ENCODE measurements at regions not wholly inside any gene's neighbourhood (a gene's known extent, or its start where the extent isn't known, plus 50 kb on each side); places are given as distances from the start of the nearest gene placed in this dataset.

DNA sequence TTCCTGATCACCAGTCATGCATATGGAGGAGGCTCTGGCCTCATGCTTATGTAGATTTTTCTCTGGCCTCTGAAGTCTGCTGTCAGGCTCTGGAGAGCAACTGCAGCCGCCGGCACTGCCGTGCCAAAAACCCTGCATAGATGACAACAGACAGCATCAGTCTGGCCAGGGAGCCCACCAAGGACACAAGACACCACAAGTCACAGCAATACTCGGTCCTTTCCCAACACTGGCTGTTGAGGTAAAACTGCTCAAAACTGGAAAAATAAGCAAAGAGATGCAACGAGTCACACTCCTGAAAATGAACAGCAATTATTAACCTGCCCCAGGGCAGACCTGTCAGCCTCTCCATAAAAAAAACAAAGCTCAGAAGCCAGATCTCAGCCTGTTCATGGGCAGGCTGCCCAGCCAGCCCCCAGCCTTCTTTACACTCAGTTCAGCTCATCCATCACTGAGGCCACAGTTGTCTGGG is 186.0 kb upstream of the RAB6C start:
- Histone ChIP-seq H3K9me2 (replicated peaks; ENCODE audit: insufficient read depth) (no peaks in the 10 kb centered on the region), H3K79me2 (no peaks in the 10 kb centered on the region), H3K4me1 (ENCODE audit: insufficient read depth) (no peaks in the 10 kb centered on the region), H3K4me3 (no peak overlapping the region), H3K27me3 (no peaks in the 10 kb centered on the region), H3K27ac (no peak overlapping the region), H3K36me3 (replicated peaks; ENCODE audit: insufficient read depth, low read depth) (no peaks in the 10 kb centered on the region), H4K20me1 (ENCODE audit: insufficient read depth, poor library complexity, severe bottlenecking) (no peaks in the 10 kb centered on the region), H3K4me2 (no peak overlapping the region), H3K9me3 (ENCODE audit: low read depth) (no peaks in the 10 kb centered on the region), H2AFZ (no peak overlapping the region)
- WGBS (ENCODE audit: low lambda C conversion rate, missing lambda C conversion rate) = 46% methylated on average over 5 of the region's 5 CpGs
- no peak for TF ChIP-seq EZH2 (IDR thresholded peaks at IDR 0.05; ENCODE audit: borderline replicate concordance)
- no peak for TF ChIP-seq EZH2phosphoT487 (IDR thresholded peaks at IDR 0.05; ENCODE audit: low read depth, severe bottlenecking, unreplicated experiment)
- TF ChIP-seq, protein P1, sequence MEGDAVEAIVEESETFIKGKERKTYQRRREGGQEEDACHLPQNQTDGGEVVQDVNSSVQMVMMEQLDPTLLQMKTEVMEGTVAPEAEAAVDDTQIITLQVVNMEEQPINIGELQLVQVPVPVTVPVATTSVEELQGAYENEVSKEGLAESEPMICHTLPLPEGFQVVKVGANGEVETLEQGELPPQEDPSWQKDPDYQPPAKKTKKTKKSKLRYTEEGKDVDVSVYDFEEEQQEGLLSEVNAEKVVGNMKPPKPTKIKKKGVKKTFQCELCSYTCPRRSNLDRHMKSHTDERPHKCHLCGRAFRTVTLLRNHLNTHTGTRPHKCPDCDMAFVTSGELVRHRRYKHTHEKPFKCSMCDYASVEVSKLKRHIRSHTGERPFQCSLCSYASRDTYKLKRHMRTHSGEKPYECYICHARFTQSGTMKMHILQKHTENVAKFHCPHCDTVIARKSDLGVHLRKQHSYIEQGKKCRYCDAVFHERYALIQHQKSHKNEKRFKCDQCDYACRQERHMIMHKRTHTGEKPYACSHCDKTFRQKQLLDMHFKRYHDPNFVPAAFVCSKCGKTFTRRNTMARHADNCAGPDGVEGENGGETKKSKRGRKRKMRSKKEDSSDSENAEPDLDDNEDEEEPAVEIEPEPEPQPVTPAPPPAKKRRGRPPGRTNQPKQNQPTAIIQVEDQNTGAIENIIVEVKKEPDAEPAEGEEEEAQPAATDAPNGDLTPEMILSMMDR (IDR thresholded peaks at IDR 0.05; ENCODE audit: poor library complexity) = no peak
- no peak for DNase-seq (ENCODE audit: low spot score)

DNA sequence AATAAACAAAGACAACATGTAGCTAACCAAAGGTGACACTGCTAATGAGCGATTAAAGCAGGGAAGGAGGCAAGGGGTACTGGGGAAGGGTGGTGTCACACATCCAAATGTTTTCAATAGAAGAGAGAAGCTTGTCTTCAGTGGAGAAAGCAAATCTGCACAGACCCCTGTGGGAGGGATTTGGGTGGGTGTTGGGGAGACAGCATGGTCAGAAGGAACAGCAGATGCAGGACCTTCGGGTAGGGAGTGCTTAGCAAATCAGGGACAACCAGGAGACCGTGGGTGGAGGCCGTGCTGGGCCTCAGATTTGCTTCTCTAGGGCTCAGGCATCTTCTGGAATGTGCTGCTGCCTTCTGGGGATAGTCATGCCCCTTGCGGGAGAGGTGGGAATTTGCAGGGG is 185.3 kb upstream of the RAB6C start:
- Histone ChIP-seq H3K4me1 (ENCODE audit: insufficient read depth) (no peaks in the 10 kb centered on the region), H3K4me3 (no peak overlapping the region), H3K27me3 (no peaks in the 10 kb centered on the region), H3K9me3 (ENCODE audit: low read depth) (no peaks in the 10 kb centered on the region), H4K20me1 (ENCODE audit: insufficient read depth, poor library complexity, severe bottlenecking) (no peaks in the 10 kb centered on the region), H3K79me2 (no peaks in the 10 kb centered on the region), H3K4me2 (no peak overlapping the region), H3K9me2 (replicated peaks; ENCODE audit: insufficient read depth) (no peaks in the 10 kb centered on the region), H3K36me3 (replicated peaks; ENCODE audit: insufficient read depth, low read depth) (no peaks in the 10 kb centered on the region), H2AFZ (no peak overlapping the region), H3K27ac (no peak overlapping the region)
- TF ChIP-seq EZH2phosphoT487 (IDR thresholded peaks at IDR 0.05; ENCODE audit: low read depth, severe bottlenecking, unreplicated experiment) (no peak), EZH2 (IDR thresholded peaks at IDR 0.05; ENCODE audit: borderline replicate concordance) (no peak)
- TF ChIP-seq, protein P1 (IDR thresholded peaks at IDR 0.05; ENCODE audit: poor library complexity) = no peak
- no peak for DNase-seq (ENCODE audit: low spot score)
- 72% methylated on average over 5 of the region's 5 CpGs for WGBS (ENCODE audit: low lambda C conversion rate, missing lambda C conversion rate)

DNA sequence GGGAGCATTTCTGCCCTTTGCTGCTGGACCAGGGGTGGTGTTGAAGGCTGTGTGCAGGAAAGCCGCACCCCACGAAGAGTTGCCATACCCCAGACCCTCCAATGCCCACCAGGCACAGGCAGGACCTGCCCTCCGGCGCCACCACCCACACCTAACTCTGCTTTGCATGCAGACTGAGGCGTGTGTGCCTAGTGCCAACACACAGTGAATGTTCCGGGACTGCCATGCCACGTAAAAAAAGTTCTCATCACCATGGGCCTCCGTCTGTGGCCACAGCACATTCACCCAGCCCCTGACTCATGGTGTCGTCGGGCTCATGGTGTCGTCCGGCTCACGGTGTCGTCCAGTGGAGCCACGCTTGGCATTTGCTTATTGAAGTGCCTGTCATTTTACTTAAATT is 184.9 kb upstream of the RAB6C start:
- Histone ChIP-seq H3K27me3 (no peaks in the 10 kb centered on the region), H4K20me1 (ENCODE audit: insufficient read depth, poor library complexity, severe bottlenecking) (no peaks in the 10 kb centered on the region), H3K4me1 (ENCODE audit: insufficient read depth) (no peaks in the 10 kb centered on the region), H3K4me3 (no peak overlapping the region), H3K27ac (no peak overlapping the region), H3K9me3 (ENCODE audit: low read depth) (no peaks in the 10 kb centered on the region), H3K4me2 (no peak overlapping the region), H2AFZ (no peak overlapping the region), H3K9me2 (replicated peaks; ENCODE audit: insufficient read depth) (no peaks in the 10 kb centered on the region), H3K36me3 (replicated peaks; ENCODE audit: insufficient read depth, low read depth) (no peaks in the 10 kb centered on the region), H3K79me2 (no peaks in the 10 kb centered on the region)
- DNase-seq (ENCODE audit: low spot score) = no peak
- 85% methylated on average over 15 of the region's 15 CpGs for WGBS (ENCODE audit: low lambda C conversion rate, missing lambda C conversion rate)
- TF ChIP-seq, protein P1 (IDR thresholded peaks at IDR 0.05; ENCODE audit: poor library complexity) = no peak
- no peak for TF ChIP-seq EZH2phosphoT487 (IDR thresholded peaks at IDR 0.05; ENCODE audit: low read depth, severe bottlenecking, unreplicated experiment)
- no peak for TF ChIP-seq EZH2 (IDR thresholded peaks at IDR 0.05; ENCODE audit: borderline replicate concordance)

DNA sequence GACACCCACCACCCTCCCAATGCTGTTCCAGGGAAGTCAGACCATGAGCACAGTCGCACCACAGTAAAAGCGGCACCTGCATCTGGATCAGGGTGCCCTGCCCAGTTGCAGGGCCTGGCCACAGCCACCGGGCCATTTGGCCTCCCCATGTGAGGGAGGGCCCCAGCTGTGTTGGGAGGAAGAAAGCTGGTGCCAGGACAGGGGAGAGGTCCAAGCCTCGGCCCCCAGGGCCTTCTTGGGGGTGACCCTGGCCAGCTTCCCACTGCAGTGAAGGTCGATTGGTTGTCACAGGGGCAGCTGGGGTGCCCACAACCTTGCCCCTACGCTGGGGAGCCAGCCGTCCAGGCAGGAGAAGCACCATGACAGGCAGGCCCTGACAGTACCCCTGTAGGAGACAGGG is 183.2 kb upstream of the RAB6C start:
- Histone ChIP-seq H3K4me2 (no peak overlapping the region), H3K9me3 (ENCODE audit: low read depth) (no peaks in the 10 kb centered on the region), H3K36me3 (replicated peaks; ENCODE audit: insufficient read depth, low read depth) (no peaks in the 10 kb centered on the region), H2AFZ (no peak overlapping the region), H3K4me3 (no peak overlapping the region), H4K20me1 (ENCODE audit: insufficient read depth, poor library complexity, severe bottlenecking) (no peaks in the 10 kb centered on the region), H3K79me2 (no peaks in the 10 kb centered on the region), H3K9me2 (replicated peaks; ENCODE audit: insufficient read depth) (no peaks in the 10 kb centered on the region), H3K4me1 (ENCODE audit: insufficient read depth) (no peaks in the 10 kb centered on the region), H3K27me3 (peaks cover 5% of the 10 kb centered on the region), H3K27ac (no peak overlapping the region)
- WGBS (ENCODE audit: low lambda C conversion rate, missing lambda C conversion rate) = 91% methylated on average over 7 of the region's 7 CpGs
- DNase-seq (ENCODE audit: low spot score) = no peak
- TF ChIP-seq EZH2 (IDR thresholded peaks at IDR 0.05; ENCODE audit: borderline replicate concordance) = no peak
